BE2C (cell line): ENCODE measurements at regions not wholly inside any gene's neighbourhood (a gene's known extent, or its start where the extent isn't known, plus 50 kb on each side); places are given as distances from the start of the nearest gene placed in this dataset.

ENCODE experiments used
- DNase-seq: peaks from one replicate; pipeline ENCODE4 v3.0.0-alpha.2; 2020
- H3K27me3 ChIP-seq: fragments of 250-450 bp; sonication (Bioruptor Pico); 2 replicates; pipeline ENCODE4 v1.5.1; 2020; ENCODE audit warnings: mild to moderate bottlenecking
- H3K36me3 ChIP-seq: fragments of 250-450 bp; sonication (Bioruptor Pico); 2 replicates; pipeline ENCODE4 v1.5.1; 2020; ENCODE audit warnings: mild to moderate bottlenecking
- H3K4me1 ChIP-seq: fragments of 250-450 bp; sonication (Bioruptor Pico); 2 replicates; pipeline ENCODE4 v1.5.1; 2020
- H3K4me3 ChIP-seq: 2 replicates; pipeline ENCODE4 v1.5.1; 2011; ENCODE audit warnings: low read depth, low read length
- H3K9me3 ChIP-seq: fragments of 250-450 bp; sonication (Bioruptor Pico); 2 replicates; pipeline ENCODE4 v1.5.1; 2020
- TF ChIP-seq, protein P1 (sequence below): IDR thresholded peaks from 2 replicates; pipeline ENCODE4 v1.5.1; 2012; ENCODE audit warnings: mild to moderate bottlenecking, low read depth, low read length

DNA sequence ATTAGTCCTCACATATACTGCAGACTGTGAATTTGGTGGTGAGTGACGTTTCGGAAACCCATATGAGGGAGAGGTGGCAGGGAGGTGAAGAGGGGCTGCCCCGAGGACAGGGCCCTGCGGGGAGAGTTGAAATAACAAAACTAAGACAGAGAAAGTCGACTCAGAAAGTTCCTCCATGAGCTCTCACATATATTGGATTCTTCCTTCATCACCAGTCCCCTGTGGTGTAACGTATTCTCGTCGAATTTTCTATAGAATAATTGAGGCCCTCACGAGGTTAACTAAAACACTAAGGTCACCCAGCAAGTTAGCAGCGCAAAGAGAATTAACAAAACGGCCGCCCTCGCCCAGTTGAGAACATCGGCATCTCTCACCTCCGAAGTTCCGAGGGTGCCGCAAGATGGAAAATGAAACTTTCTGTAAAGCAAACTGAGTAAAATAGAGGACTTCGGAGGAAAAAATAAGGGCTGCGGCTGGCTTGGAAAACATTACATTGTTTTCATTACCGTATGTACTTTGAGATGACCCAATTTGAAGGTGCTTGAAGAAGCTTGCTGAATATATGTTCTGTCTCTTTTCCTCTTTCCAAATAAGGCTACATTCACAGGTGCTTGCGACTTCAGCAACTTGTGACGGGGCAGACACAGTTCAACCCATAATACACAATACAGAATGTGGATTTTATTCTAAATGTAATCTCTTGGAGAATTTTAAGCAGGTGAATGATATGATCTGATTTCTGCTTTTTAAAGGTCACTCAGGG lies 490.9 kb upstream of the JARID2 start:
- TF ChIP-seq, protein P1, sequence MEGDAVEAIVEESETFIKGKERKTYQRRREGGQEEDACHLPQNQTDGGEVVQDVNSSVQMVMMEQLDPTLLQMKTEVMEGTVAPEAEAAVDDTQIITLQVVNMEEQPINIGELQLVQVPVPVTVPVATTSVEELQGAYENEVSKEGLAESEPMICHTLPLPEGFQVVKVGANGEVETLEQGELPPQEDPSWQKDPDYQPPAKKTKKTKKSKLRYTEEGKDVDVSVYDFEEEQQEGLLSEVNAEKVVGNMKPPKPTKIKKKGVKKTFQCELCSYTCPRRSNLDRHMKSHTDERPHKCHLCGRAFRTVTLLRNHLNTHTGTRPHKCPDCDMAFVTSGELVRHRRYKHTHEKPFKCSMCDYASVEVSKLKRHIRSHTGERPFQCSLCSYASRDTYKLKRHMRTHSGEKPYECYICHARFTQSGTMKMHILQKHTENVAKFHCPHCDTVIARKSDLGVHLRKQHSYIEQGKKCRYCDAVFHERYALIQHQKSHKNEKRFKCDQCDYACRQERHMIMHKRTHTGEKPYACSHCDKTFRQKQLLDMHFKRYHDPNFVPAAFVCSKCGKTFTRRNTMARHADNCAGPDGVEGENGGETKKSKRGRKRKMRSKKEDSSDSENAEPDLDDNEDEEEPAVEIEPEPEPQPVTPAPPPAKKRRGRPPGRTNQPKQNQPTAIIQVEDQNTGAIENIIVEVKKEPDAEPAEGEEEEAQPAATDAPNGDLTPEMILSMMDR = no peak
- Histone ChIP-seq H3K36me3 (no peaks in the 10 kb centered on the region), H3K4me1 (no peaks in the 10 kb centered on the region), H3K4me3 (no peak overlapping the region), H3K27me3 (no peaks in the 10 kb centered on the region), H3K9me3 (no peaks in the 10 kb centered on the region)
- DNase-seq = no peak

DNA sequence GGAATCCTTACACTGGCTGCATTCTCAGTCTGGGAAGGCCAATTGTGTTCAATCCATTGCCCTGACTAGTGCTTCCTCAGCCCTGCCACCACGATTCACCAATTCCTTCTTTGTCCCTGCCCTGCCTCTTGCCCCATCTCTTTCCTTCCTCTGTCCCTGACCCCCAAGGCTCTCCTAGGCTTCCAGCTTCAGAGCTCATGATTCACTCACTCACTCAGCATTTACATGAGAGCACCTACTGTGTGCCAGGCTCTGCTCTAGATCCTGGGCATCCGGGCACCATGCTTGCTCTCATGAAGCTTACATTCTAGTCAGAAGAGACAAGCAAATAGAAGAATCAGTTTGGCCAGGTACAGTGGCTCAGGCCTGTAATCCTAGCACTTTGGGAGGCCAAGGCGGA lies 489.5 kb upstream of the JARID2 start:
- Histone ChIP-seq H3K4me3 (no peak overlapping the region), H3K36me3 (no peaks in the 10 kb centered on the region), H3K4me1 (no peaks in the 10 kb centered on the region), H3K9me3 (no peaks in the 10 kb centered on the region), H3K27me3 (no peaks in the 10 kb centered on the region)
- DNase-seq = no peak
- TF ChIP-seq, protein P1 = no peak

DNA sequence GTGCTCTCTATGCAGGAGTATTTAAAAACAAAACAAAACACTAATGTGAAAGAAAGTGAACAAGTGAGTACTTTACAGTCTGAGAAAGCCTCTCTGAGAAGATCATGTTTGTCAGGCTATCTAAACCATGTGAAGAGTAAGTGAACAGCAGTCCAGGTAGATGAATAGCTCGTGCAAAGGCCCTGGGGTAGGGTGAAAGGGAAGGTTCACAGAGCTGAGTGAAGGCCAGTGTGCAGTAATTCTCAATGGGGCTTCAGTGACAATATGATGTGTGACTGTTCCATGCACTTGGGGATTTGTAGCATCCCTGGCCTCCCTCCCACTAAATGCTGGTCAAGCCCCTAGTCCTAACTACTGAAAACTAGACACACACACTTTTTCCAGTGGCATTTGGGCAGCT lies 488.9 kb upstream of the JARID2 start:
- H3K4me1 ChIP-seq = no peaks in the 10 kb centered on the region
- no peaks in the 10 kb centered on the region for H3K36me3 ChIP-seq
- no peak overlapping the region for H3K4me3 ChIP-seq
- TF ChIP-seq, protein P1 = no peak
- DNase-seq = no peak
- no peaks in the 10 kb centered on the region for H3K9me3 ChIP-seq
- no peaks in the 10 kb centered on the region for H3K27me3 ChIP-seq

DNA sequence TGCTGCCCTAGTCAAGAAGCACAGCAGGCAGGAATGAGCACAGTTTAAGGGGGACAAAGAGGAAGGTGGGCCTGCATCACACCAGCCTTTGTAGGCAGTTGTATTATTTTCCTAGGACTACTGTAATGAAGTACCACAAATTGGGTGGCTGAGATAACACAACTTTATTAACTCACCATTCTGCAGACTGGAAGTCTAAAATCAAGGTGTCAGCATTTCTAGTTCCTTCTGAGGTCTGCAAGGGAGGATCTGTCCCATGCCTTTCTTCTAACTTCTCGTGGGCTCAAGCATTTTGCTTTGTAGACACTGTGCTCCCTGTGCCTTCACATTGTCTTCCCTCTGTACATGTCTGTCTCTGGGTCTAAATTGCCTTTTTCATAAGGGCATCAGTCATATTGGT lies 488.5 kb upstream of the JARID2 start:
- Histone ChIP-seq H3K9me3 (no peaks in the 10 kb centered on the region), H3K4me1 (no peaks in the 10 kb centered on the region), H3K4me3 (no peak overlapping the region), H3K36me3 (no peaks in the 10 kb centered on the region), H3K27me3 (no peaks in the 10 kb centered on the region)
- no peak for DNase-seq
- TF ChIP-seq, protein P1 = no peak

DNA sequence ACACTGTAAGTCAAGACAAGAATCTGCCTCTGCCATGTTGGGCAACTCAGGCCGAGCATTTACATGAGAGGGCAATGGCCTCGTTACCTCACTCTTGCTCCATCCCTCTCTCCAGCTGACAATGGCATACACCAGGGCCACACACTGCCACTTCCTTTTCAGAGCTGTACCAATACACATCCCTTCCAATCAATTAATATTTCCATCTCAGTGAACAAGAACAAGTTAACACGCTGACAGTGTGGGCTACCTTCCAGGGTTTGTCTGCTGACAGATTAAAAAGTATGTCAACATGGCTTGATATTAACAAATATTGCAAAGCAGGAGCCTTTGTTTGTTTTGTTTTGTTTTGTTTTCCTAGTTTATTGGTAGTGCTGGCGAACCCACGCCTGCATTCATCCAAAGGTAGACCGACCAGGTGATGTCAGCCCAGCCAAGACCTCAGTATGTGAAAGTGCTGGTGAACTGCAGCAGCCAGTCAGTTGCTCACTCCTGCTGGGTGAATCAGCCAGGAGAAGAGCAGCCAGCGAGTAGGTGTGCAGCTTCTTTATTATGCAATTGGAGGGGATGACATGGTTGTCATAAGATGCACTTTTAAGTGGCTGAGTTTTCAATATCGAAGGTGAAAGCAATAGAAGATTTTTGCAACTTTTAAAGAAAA lies 487.3 kb upstream of the JARID2 start:
- Histone ChIP-seq H3K36me3 (no peaks in the 10 kb centered on the region), H3K9me3 (no peaks in the 10 kb centered on the region), H3K27me3 (no peaks in the 10 kb centered on the region), H3K4me3 (no peak overlapping the region), H3K4me1 (peaks cover 6% of the 10 kb centered on the region)
- DNase-seq = no peak
- TF ChIP-seq, protein P1 = no peak
